Activated T-helper 1 cell treated with Interleukin-2 at 50 U/mL for 16 hours (primary cell): ENCODE measurements at regions not wholly inside any gene's neighbourhood (a gene's known extent, or its start where the extent isn't known, plus 50 kb on each side); places are given as distances from the start of the nearest gene placed in this dataset.
"Not testable (repeated sequence)": the region's sequence is repeated elsewhere in the genome, so short reads cannot be mapped to it uniquely, and the experiment has no call there.

Experiments
- DNase-seq: peaks from one replicate; pipeline ENCODE4 v3.0.0-alpha.2; 2020; ENCODE audit warnings: low read depth

- DNase-seq = no peak
Observed at GRCh38 chr3:20637729-20638128, 451.7 kb upstream of the SGO1 start.

- DNase-seq = no peak
Observed at GRCh38 chr3:20622304-20622703, 436.3 kb upstream of the SGO1 start.

GRCh38 chr3:20618621-20619020 is 432.6 kb upstream of the SGO1 start:
- not testable (repeated sequence) for DNase-seq

- not testable (repeated sequence) for DNase-seq
Observed at GRCh38 chr3:20618181-20618580, 432.2 kb upstream of the SGO1 start.

GRCh38 chr3:20615982-20616381 is 430.0 kb upstream of the SGO1 start:
- DNase-seq = not testable (repeated sequence)

- no peak for DNase-seq
Observed at GRCh38 chr3:20608054-20608738, 422.2 kb upstream of the SGO1 start.

GRCh38 chr3:20604659-20605058 is 418.7 kb upstream of the SGO1 start:
- DNase-seq = no peak

- DNase-seq = no peak
Observed at GRCh38 chr3:20589275-20589674, 403.3 kb upstream of the SGO1 start.

- no peak for DNase-seq
Observed at GRCh38 chr3:20588781-20589180, 402.8 kb upstream of the SGO1 start.

GRCh38 chr3:20583648-20584047 is 397.6 kb upstream of the SGO1 start:
- DNase-seq = no peak

GRCh38 chr3:20576228-20576627 is 390.2 kb upstream of the SGO1 start:
- no peak for DNase-seq

- DNase-seq = no peak
Observed at GRCh38 chr3:20575146-20575545, 389.1 kb upstream of the SGO1 start.

- DNase-seq = no peak
Observed at GRCh38 chr3:20574746-20575145, 388.7 kb upstream of the SGO1 start.

GRCh38 chr3:20573175-20573574 is 387.2 kb upstream of the SGO1 start:
- no peak for DNase-seq

- DNase-seq = no peak
Observed at GRCh38 chr3:20572473-20572872, 386.5 kb upstream of the SGO1 start.

- DNase-seq = no peak
Observed at GRCh38 chr3:20569310-20569709, 383.3 kb upstream of the SGO1 start.

- DNase-seq = no peak
Observed at GRCh38 chr3:20564966-20565365, 379.0 kb upstream of the SGO1 start.

- no peak for DNase-seq
Observed at GRCh38 chr3:20563985-20564384, 378.0 kb upstream of the SGO1 start.

- no peak for DNase-seq
Observed at GRCh38 chr3:20563251-20563650, 377.2 kb upstream of the SGO1 start.

- DNase-seq = no peak
Observed at GRCh38 chr3:20561166-20561565, 375.2 kb upstream of the SGO1 start.

GRCh38 chr3:20560446-20560845 is 374.4 kb upstream of the SGO1 start:
- DNase-seq = not testable (repeated sequence)

- DNase-seq = no peak
Observed at GRCh38 chr3:20558161-20558560, 372.2 kb upstream of the SGO1 start.

- DNase-seq = no peak
Observed at GRCh38 chr3:20556661-20557060, 370.7 kb upstream of the SGO1 start.

GRCh38 chr3:20552605-20553275 is 366.7 kb upstream of the SGO1 start:
- DNase-seq = no peak
